ENCODE measurements at regions not wholly inside any gene's neighbourhood (a gene's known extent, or its start where the extent isn't known, plus 50 kb on each side); places are given as distances from the start of the nearest gene placed in this dataset. TPM values are rescaled to one million over a fixed set of nuclear protein-coding genes. Genes with fewer than 3 reads are reported as not detected.

- DNase-seq (ENCODE audit: low spot score) (no peak), ATAC-seq (ENCODE audit: low FRiP score) (no peak)
- no peak for TF ChIP-seq CTCF (IDR thresholded peaks at IDR 0.05)
These were observed 56.3 kb upstream of the PIRT start for GRCh38 chr17:10894220-10894619.

GRCh38 chr17:10888858-10889257, 51.0 kb upstream of the PIRT start:
- ATAC-seq (ENCODE audit: low FRiP score) (no peak), DNase-seq (ENCODE audit: low spot score) (no peak)
- TF ChIP-seq CTCF (IDR thresholded peaks at IDR 0.05) = no peak

Small RNA genes in the stretch of these regions (small RNA-seq; reads per million reads assigned to genes)
- gene RN7SL601P = not detected
